GM06990 (cell line): ENCODE measurements at regions not wholly inside any gene's neighbourhood (a gene's known extent, or its start where the extent isn't known, plus 50 kb on each side); places are given as distances from the start of the nearest gene placed in this dataset.

Experiments
- DNase-seq: peaks from one replicate; pipeline ENCODE4 v3.0.0-alpha.2; 2011; ENCODE audit not compliant: insufficient read length; ENCODE audit errors: extremely low read depth
- H3K27me3 ChIP-seq: replicated peaks from 2 replicates; pipeline ENCODE4 v1.6.0; 2011; ENCODE audit warnings: low read length; ENCODE audit not compliant: control insufficient read depth, insufficient read depth
- H3K36me3 ChIP-seq: 2 replicates; pipeline ENCODE4 v1.5.1; 2011; ENCODE audit warnings: low read length; ENCODE audit not compliant: control insufficient read depth, insufficient read depth
- H3K4me3 ChIP-seq: replicated peaks from 2 replicates; pipeline ENCODE4 v1.5.1; 2011; ENCODE audit warnings: low read depth, mild to moderate bottlenecking, control low read depth, low read length
- TF ChIP-seq, protein P1 (sequence below): IDR thresholded peaks from 2 replicates; pipeline ENCODE4 v1.5.1; 2011; ENCODE audit warnings: low read length, control low read depth, mild to moderate bottlenecking, inconsistent platforms; ENCODE audit not compliant: insufficient read depth, poor library complexity, severe bottlenecking

- DNase-seq = no peak
- TF ChIP-seq, protein P1, sequence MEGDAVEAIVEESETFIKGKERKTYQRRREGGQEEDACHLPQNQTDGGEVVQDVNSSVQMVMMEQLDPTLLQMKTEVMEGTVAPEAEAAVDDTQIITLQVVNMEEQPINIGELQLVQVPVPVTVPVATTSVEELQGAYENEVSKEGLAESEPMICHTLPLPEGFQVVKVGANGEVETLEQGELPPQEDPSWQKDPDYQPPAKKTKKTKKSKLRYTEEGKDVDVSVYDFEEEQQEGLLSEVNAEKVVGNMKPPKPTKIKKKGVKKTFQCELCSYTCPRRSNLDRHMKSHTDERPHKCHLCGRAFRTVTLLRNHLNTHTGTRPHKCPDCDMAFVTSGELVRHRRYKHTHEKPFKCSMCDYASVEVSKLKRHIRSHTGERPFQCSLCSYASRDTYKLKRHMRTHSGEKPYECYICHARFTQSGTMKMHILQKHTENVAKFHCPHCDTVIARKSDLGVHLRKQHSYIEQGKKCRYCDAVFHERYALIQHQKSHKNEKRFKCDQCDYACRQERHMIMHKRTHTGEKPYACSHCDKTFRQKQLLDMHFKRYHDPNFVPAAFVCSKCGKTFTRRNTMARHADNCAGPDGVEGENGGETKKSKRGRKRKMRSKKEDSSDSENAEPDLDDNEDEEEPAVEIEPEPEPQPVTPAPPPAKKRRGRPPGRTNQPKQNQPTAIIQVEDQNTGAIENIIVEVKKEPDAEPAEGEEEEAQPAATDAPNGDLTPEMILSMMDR = no peak
- Histone ChIP-seq H3K36me3 (no peaks in the 10 kb centered on the region), H3K4me3 (no peak overlapping the region), H3K27me3 (no peaks in the 10 kb centered on the region)
Observed at GRCh38 chr6:19142275-19142674, 694.9 kb upstream of the ID4 start.

GRCh38 chr6:19150307-19150706 is 686.9 kb upstream of the ID4 start:
- no peaks in the 10 kb centered on the region for H3K27me3 ChIP-seq
- TF ChIP-seq, protein P1 = no peak
- H3K36me3 ChIP-seq = no peaks in the 10 kb centered on the region
- no peak for DNase-seq
- no peak overlapping the region for H3K4me3 ChIP-seq

DNA sequence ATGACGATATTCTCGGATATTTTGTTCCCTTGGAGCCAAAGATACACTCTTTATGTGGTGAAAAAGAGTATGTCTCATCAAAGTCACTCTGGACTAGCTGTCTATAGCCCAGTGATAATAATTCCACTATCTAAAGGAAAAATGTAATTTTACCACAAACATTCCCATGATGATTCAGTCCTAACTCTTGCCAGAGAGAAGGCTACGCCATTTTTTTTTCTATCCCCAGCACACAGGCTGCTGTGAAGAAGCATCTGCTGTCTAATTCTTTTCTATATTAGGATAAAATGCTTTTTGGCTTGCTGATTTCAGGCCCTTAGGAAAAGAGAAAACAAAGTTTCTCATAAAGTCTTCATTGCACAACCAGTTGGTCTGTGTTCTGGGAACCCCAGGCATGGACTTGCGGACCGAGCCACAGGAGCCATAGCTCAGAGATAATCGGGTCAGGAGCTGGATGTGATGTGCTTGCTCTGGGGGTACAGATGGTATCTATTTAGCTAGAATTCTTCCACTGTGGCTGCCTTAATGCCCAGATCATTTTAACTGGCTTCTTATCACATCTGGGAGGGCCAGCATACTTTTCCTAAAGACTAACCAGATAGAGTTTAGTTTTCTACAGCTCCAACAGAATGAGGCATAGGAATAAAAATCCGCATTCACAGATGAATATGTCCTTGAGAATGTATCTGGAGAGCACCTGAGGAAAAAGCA is 683.7 kb upstream of the ID4 start:
- DNase-seq = no peak
- Histone ChIP-seq H3K4me3 (no peak overlapping the region), H3K27me3 (no peaks in the 10 kb centered on the region), H3K36me3 (no peaks in the 10 kb centered on the region)
- TF ChIP-seq, protein P1 = no peak

GRCh38 chr6:19153981-19154295 is 683.2 kb upstream of the ID4 start:
- DNase-seq = no peak
- H3K4me3 ChIP-seq = no peak overlapping the region
- H3K36me3 ChIP-seq = no peaks in the 10 kb centered on the region
- TF ChIP-seq, protein P1 = no peak
- H3K27me3 ChIP-seq = no peaks in the 10 kb centered on the region

DNA sequence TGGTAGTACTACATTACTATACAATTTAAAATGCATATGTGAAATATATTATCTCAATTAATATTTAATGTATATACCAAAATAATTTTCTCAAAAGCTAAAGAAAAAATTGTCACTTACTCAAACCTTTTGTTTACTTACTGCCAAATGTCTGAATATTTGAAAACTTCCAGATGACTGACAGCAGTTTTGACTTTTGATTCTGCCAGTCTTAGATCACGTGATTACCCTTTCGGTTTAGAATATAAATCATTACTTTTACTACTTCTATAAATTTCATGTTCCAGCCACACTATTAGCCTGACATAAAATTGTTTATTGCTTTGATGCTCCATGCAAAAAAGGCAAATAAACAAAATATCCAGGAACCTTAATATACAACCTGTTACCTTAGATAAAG is 680.7 kb upstream of the ID4 start:
- DNase-seq = no peak
- TF ChIP-seq, protein P1 = no peak

GRCh38 chr6:19157486-19157885 is 679.7 kb upstream of the ID4 start:
- Histone ChIP-seq H3K36me3 (no peaks in the 10 kb centered on the region), H3K27me3 (no peaks in the 10 kb centered on the region), H3K4me3 (no peak overlapping the region)
- no peak for DNase-seq
- TF ChIP-seq, protein P1 = no peak

More for the DNA sequence above, 680.7 kb upstream of the ID4 start:
- no peaks in the 10 kb centered on the region for H3K36me3 ChIP-seq
- H3K4me3 ChIP-seq = no peak overlapping the region
- H3K27me3 ChIP-seq = no peaks in the 10 kb centered on the region
